ENCODE measurements at regions not wholly inside any gene's neighbourhood (a gene's known extent, or its start where the extent isn't known, plus 50 kb on each side); places are given as distances from the start of the nearest gene placed in this dataset.

GRCh38 chr1:194862129-194862528 is 1675.7 kb upstream of the B3GALT2 start (continued):
- TF ChIP-seq CBX1 (IDR thresholded peaks at IDR 0.05; ENCODE audit: low read depth) = peak; percentile 92; the same call in 1 of the 2 replicates
- TF ChIP-seq DPF2 (IDR thresholded peaks at IDR 0.05) = 0 out of 2 replicates have a peak, but pooled peaks have one; percentile 18
- TF ChIP-seq DNMT1 (IDR thresholded peaks at IDR 0.05) = 0 out of 2 replicates have a peak, but pooled peaks have one; percentile 48
- peak; percentile 49 for TF ChIP-seq BRD9 (IDR thresholded peaks at IDR 0.05; ENCODE audit: low read depth, partially characterized antibody)
- TF ChIP-seq HNRNPL (IDR thresholded peaks at IDR 0.05; ENCODE audit: low read depth, low read length) = no peak
- peak; percentile 92 for TF ChIP-seq RBM25 (IDR thresholded peaks at IDR 0.05; ENCODE audit: low read depth, low read length, severe bottlenecking)
- TF ChIP-seq, protein P1, sequence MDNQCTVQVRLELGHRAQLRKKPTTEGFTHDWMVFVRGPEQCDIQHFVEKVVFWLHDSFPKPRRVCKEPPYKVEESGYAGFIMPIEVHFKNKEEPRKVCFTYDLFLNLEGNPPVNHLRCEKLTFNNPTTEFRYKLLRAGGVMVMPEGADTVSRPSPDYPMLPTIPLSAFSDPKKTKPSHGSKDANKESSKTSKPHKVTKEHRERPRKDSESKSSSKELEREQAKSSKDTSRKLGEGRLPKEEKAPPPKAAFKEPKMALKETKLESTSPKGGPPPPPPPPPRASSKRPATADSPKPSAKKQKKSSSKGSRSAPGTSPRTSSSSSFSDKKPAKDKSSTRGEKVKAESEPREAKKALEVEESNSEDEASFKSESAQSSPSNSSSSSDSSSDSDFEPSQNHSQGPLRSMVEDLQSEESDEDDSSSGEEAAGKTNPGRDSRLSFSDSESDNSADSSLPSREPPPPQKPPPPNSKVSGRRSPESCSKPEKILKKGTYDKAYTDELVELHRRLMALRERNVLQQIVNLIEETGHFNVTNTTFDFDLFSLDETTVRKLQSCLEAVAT (IDR thresholded peaks at IDR 0.05) = peak in 1 of 2 experiments; percentile 49; a peak in 1 of 4 replicates
- peak; percentile 17; the same call in 1 of the 2 replicates for TF ChIP-seq FOXM1 (IDR thresholded peaks at IDR 0.05; ENCODE audit: low read depth)
- TF ChIP-seq FOXM1 (CRISPR knock-in tag; IDR thresholded peaks at IDR 0.05; ENCODE audit: low read depth) = no peak
- TF ChIP-seq KHSRP (IDR thresholded peaks at IDR 0.05) = 0 out of 2 replicates have a peak, but pooled peaks have one; percentile 41
- peak; percentile 53 for TF ChIP-seq MYBL2 (IDR thresholded peaks at IDR 0.05; ENCODE audit: low read depth)
- TF ChIP-seq MYBL2 (CRISPR knock-in tag; IDR thresholded peaks at IDR 0.05; ENCODE audit: borderline replicate concordance) = no peak
- TF ChIP-seq EHMT2 (IDR thresholded peaks at IDR 0.05) = peak; percentile 55; the same call in 1 of the 2 replicates
- TF ChIP-seq HLTF (IDR thresholded peaks at IDR 0.05) = no peak
- TF ChIP-seq NRF1 (conservative IDR thresholded peaks at IDR 0.05 in 1 of 2, IDR thresholded peaks at IDR 0.05 in 1 of 2) = no peak
- peak; percentile 100 for TF ChIP-seq ZNF146 (CRISPR knock-in tag; IDR thresholded peaks at IDR 0.05; ENCODE audit: unreplicated experiment)
- 0 out of 2 replicates have a peak, but pooled peaks have one; percentile 39 for TF ChIP-seq MTA1 (IDR thresholded peaks at IDR 0.05; ENCODE audit: borderline replicate concordance)
- peak; percentile 88 for TF ChIP-seq HDAC2 (IDR thresholded peaks at IDR 0.05)
- TF ChIP-seq SMARCA5 (IDR thresholded peaks at IDR 0.05) = peak; percentile 95
- TF ChIP-seq HDAC1 (IDR thresholded peaks at IDR 0.05) = peak; percentile 51 to 79
- TF ChIP-seq TRIM24 (IDR thresholded peaks at IDR 0.05) = peak; percentile 29 to 50; a peak in 2 of 4 replicates
- peak; percentile 35 for TF ChIP-seq POLR2B (IDR thresholded peaks at IDR 0.05; ENCODE audit: low read depth, partially characterized antibody)
- TF ChIP-seq CHD4 (IDR thresholded peaks at IDR 0.05; ENCODE audit: insufficient read depth, insufficient replicate concordance, low read depth, low read length, poor library complexity, severe bottlenecking) = peak; percentile 96

Data from K562 (cell line).